Trophoblast cell (in vitro differentiated cells and primary cell): ENCODE measurements at regions not wholly inside any gene's neighbourhood (a gene's known extent, or its start where the extent isn't known, plus 50 kb on each side); places are given as distances from the start of the nearest gene placed in this dataset.
"Not testable (repeated sequence)": the region's sequence is repeated elsewhere in the genome, so short reads cannot be mapped to it uniquely, and the experiment has no call there.

Experiments used
- DNase-seq, 2 donors: peaks; one replicate each; pipeline ENCODE4 v3.0.0-alpha.2; 2016
- H2AFZ ChIP-seq: 2 replicates; pipeline ENCODE4 v1.6.1; 2013; ENCODE audit warnings: low read length, moderate library complexity, mild to moderate bottlenecking; ENCODE audit not compliant: insufficient read depth, poor library complexity
- H2AK5ac ChIP-seq: 2 replicates; pipeline ENCODE4 v1.6.1; 2013; ENCODE audit warnings: mild to moderate bottlenecking, low read length
- H2BK120ac ChIP-seq: 2 replicates; pipeline ENCODE4 v1.6.1; 2013; ENCODE audit warnings: low read length, mild to moderate bottlenecking, moderate library complexity; ENCODE audit not compliant: insufficient read depth, poor library complexity
- H2BK12ac ChIP-seq: 2 replicates; pipeline ENCODE4 v1.6.1; 2013; ENCODE audit warnings: mild to moderate bottlenecking, low read length, moderate library complexity
- H2BK5ac ChIP-seq: 2 replicates; pipeline ENCODE4 v1.6.1; 2013; ENCODE audit warnings: low read length, low read depth, moderate library complexity, mild to moderate bottlenecking; ENCODE audit not compliant: poor library complexity
- H3K14ac ChIP-seq: 2 replicates; pipeline ENCODE4 v1.6.1; 2013; ENCODE audit warnings: mild to moderate bottlenecking, low read length
- H3K18ac ChIP-seq: 2 replicates; pipeline ENCODE4 v1.6.1; 2013; ENCODE audit warnings: mild to moderate bottlenecking, low read length
- H3K23ac ChIP-seq: 2 replicates; pipeline ENCODE4 v1.6.1; 2013; ENCODE audit warnings: low read length
- H3K27ac ChIP-seq: 2 replicates; pipeline ENCODE4 v1.5.1; 2013; ENCODE audit warnings: low read depth, mild to moderate bottlenecking, inconsistent platforms, low read length, moderate library complexity
- H3K27me3 ChIP-seq: 2 replicates; pipeline ENCODE4 v1.6.1; 2013; ENCODE audit warnings: inconsistent platforms, mild to moderate bottlenecking, low read length, moderate library complexity; ENCODE audit not compliant: insufficient read depth
- H3K36me3 ChIP-seq, 2 experiments: 1 replicate in 1 of 2; 2 replicates in 1 of 2; pipeline ENCODE4 v1.6.1; 2013; ENCODE audit warnings: low read length in 2 of 2, mild to moderate bottlenecking in 2 of 2, moderate library complexity in 1 of 2; ENCODE audit not compliant: insufficient read depth in 2 of 2, control insufficient read depth in 1 of 2
- H3K4ac ChIP-seq: 2 replicates; pipeline ENCODE4 v1.6.1; 2013; ENCODE audit warnings: low read depth, mild to moderate bottlenecking, low read length, moderate library complexity
- H3K4me1 ChIP-seq, 2 experiments: 1 replicate in 1 of 2; 2 replicates in 1 of 2; pipeline ENCODE4 v1.6.1; 2013; ENCODE audit warnings: low read length in 2 of 2, mild to moderate bottlenecking in 2 of 2, moderate library complexity in 1 of 2; ENCODE audit not compliant: insufficient read depth in 2 of 2, control insufficient read depth in 1 of 2
- H3K4me2 ChIP-seq: 2 replicates; pipeline ENCODE4 v1.6.1; 2013; ENCODE audit warnings: inconsistent platforms, mild to moderate bottlenecking, low read length, moderate library complexity
- H3K4me3 ChIP-seq: 2 replicates; pipeline ENCODE4 v1.5.1; 2013; ENCODE audit warnings: mild to moderate bottlenecking, low read depth, low read length, inconsistent platforms
- H3K79me1 ChIP-seq: one replicate; pipeline ENCODE4 v1.6.1; 2013; ENCODE audit warnings: low read length
- H3K79me2 ChIP-seq: 2 replicates; pipeline ENCODE4 v1.6.1; 2013; ENCODE audit warnings: low read length, mild to moderate bottlenecking; ENCODE audit not compliant: control insufficient read depth, insufficient read depth, poor library complexity
- H3K9ac ChIP-seq: 2 replicates; pipeline ENCODE4 v1.6.1; 2013; ENCODE audit warnings: mild to moderate bottlenecking, low read length
- H3K9me3 ChIP-seq: 2 replicates; pipeline ENCODE4 v1.6.1; 2013; ENCODE audit warnings: low read depth, mild to moderate bottlenecking, control low read depth, inconsistent platforms, low read length; ENCODE audit not compliant: insufficient read depth
- H4K12ac ChIP-seq: 2 replicates; pipeline ENCODE4 v1.6.1; 2013; ENCODE audit warnings: low read depth, mild to moderate bottlenecking, low read length, moderate library complexity
- H4K8ac ChIP-seq: 2 replicates; pipeline ENCODE4 v1.6.1; 2013; ENCODE audit warnings: low read depth, mild to moderate bottlenecking, low read length, moderate library complexity
- H4K91ac ChIP-seq: one replicate; pipeline ENCODE4 v1.6.1; 2013; ENCODE audit warnings: low read depth, mild to moderate bottlenecking, low read length, moderate library complexity
- WGBS: extraction: QIAGEN DNeasy Blood & Tissue Kit; methylation state at CpG from one replicate; pipeline ENCODE4 v1.1.7; 2013; ENCODE audit warnings: missing lambda C conversion rate; ENCODE audit not compliant: insufficient read length, insufficient coverage; ENCODE audit errors: extremely low coverage; 5-methylcytosine and 5-hydroxymethylcytosine counted together

GRCh38 chr3:61422945-61423673, 138.3 kb upstream of the PTPRG start:
- Histone ChIP-seq H2AK5ac (no peak overlapping the region), H3K36me3 (no peaks in the 10 kb centered on the region), H3K9ac (no peak overlapping the region), H3K27me3 (no peaks in the 10 kb centered on the region), H3K27ac (no peak overlapping the region), H3K18ac (no peak overlapping the region), H3K79me1 (no peaks in the 10 kb centered on the region), H3K4me2 (no peak overlapping the region), H3K79me2 (no peaks in the 10 kb centered on the region), H3K14ac (no peak overlapping the region), H3K4ac (no peak overlapping the region), H3K23ac (no peak overlapping the region), H3K4me1 (no peaks in the 10 kb centered on the region), H4K91ac (no peak overlapping the region), H3K9me3 (no peaks in the 10 kb centered on the region), H2AFZ (no peak overlapping the region), H2BK5ac (no peak overlapping the region), H3K4me3 (no peak overlapping the region), H2BK12ac (no peak overlapping the region), H4K12ac (no peak overlapping the region), H4K8ac (no peak overlapping the region), H2BK120ac (no peak overlapping the region)
- no CpG with 5 or more reads among the region's 1 CpG for WGBS
- no peak for DNase-seq

- Histone ChIP-seq H3K18ac (no peak overlapping the region), H2AK5ac (no peak overlapping the region), H3K4me2 (no peak overlapping the region), H3K9ac (no peak overlapping the region), H3K27me3 (no peaks in the 10 kb centered on the region), H4K8ac (no peak overlapping the region), H3K4ac (no peak overlapping the region), H3K4me1 (no peaks in the 10 kb centered on the region), H4K91ac (no peak overlapping the region), H2AFZ (no peak overlapping the region), H3K36me3 (no peaks in the 10 kb centered on the region), H3K79me2 (no peaks in the 10 kb centered on the region), H3K14ac (no peak overlapping the region), H3K9me3 (peaks cover 2% of the 10 kb centered on the region), H3K4me3 (no peak overlapping the region), H3K79me1 (no peaks in the 10 kb centered on the region), H3K23ac (no peak overlapping the region), H2BK5ac (no peak overlapping the region), H2BK12ac (no peak overlapping the region), H2BK120ac (no peak overlapping the region), H4K12ac (no peak overlapping the region), H3K27ac (no peak overlapping the region)
- no CpG with 5 or more reads among the region's 4 CpGs for WGBS
- DNase-seq = peak; percentile 20 to 44
Observed at GRCh38 chr3:61425356-61425755, 136.0 kb upstream of the PTPRG start.

- no peak overlapping the region for H2BK120ac ChIP-seq
- no peak overlapping the region for H3K4me2 ChIP-seq
- H2AFZ ChIP-seq = no peak overlapping the region
- no peaks in the 10 kb centered on the region for H3K79me2 ChIP-seq
- no peaks in the 10 kb centered on the region for H3K27me3 ChIP-seq
- no peak overlapping the region for H4K12ac ChIP-seq
- H3K36me3 ChIP-seq = no peaks in the 10 kb centered on the region
- H2BK5ac ChIP-seq = no peak overlapping the region
- H4K8ac ChIP-seq = no peak overlapping the region
- no peak overlapping the region for H3K4ac ChIP-seq
- no CpG with 5 or more reads among the region's 12 CpGs for WGBS
- H3K79me1 ChIP-seq = no peaks in the 10 kb centered on the region
- H3K4me1 ChIP-seq = no peaks in the 10 kb centered on the region
- no peak overlapping the region for H2BK12ac ChIP-seq
- H3K4me3 ChIP-seq = no peak overlapping the region
- H3K18ac ChIP-seq = no peak overlapping the region
- no peak overlapping the region for H3K27ac ChIP-seq
- DNase-seq = no peak
- H2AK5ac ChIP-seq = no peak overlapping the region
- H3K23ac ChIP-seq = no peak overlapping the region
- no peak overlapping the region for H3K9ac ChIP-seq
- no peak overlapping the region for H4K91ac ChIP-seq
- H3K9me3 ChIP-seq = peaks cover 2% of the 10 kb centered on the region
- no peak overlapping the region for H3K14ac ChIP-seq
Observed at GRCh38 chr3:61429106-61429505, 132.3 kb upstream of the PTPRG start.

GRCh38 chr3:61434901-61435300, 126.5 kb upstream of the PTPRG start:
- H2AK5ac ChIP-seq, DNase-seq, H2AFZ ChIP-seq, H3K9me3 ChIP-seq, H3K36me3 ChIP-seq, H2BK12ac ChIP-seq, H3K4me2 ChIP-seq, H3K79me1 ChIP-seq, H2BK5ac ChIP-seq, H2BK120ac ChIP-seq, H3K9ac ChIP-seq, H3K14ac ChIP-seq, H3K27ac ChIP-seq, H3K4ac ChIP-seq, H3K79me2 ChIP-seq, H4K8ac ChIP-seq, H4K91ac ChIP-seq, H3K23ac ChIP-seq, H4K12ac ChIP-seq, H3K4me1 ChIP-seq, H3K4me3 ChIP-seq, H3K18ac ChIP-seq, H3K27me3 ChIP-seq: not testable (repeated sequence)
- WGBS = no CpG with 5 or more reads among the region's 28 CpGs
